Endothelial cell of umbilical vein (primary cell): ENCODE measurements at regions not wholly inside any gene's neighbourhood (a gene's known extent, or its start where the extent isn't known, plus 50 kb on each side); places are given as distances from the start of the nearest gene placed in this dataset.

Source experiments
- EZH2 ChIP-seq: IDR thresholded peaks from 2 replicates; pipeline ENCODE4 v1.6.1; 2012; ENCODE audit warnings: borderline replicate concordance, low read depth, mild to moderate bottlenecking, moderate library complexity, low read length, inconsistent platforms; ENCODE audit not compliant: severe bottlenecking
- GATA2 ChIP-seq: IDR thresholded peaks from 2 replicates; pipeline ENCODE4 v1.7.0; 2011; ENCODE audit warnings: low read depth, mild to moderate bottlenecking, moderate library complexity, mixed read lengths, low read length; ENCODE audit not compliant: insufficient read length, insufficient read depth
- JUN ChIP-seq: IDR thresholded peaks from 2 replicates; pipeline ENCODE4 v1.6.1; 2011; ENCODE audit warnings: borderline replicate concordance, low read depth; ENCODE audit not compliant: insufficient read length, insufficient read depth
- POLR2A ChIP-seq: IDR thresholded peaks from 2 replicates; pipeline ENCODE4 v1.6.1; 2012; ENCODE audit warnings: low read depth, mild to moderate bottlenecking, control low read depth, low read length
- POLR2AphosphoS5 ChIP-seq: IDR thresholded peaks from 2 replicates; pipeline ENCODE4 v1.6.1; 2012; ENCODE audit warnings: low read depth, mild to moderate bottlenecking, control low read depth, low read length, moderate library complexity; ENCODE audit not compliant: insufficient read depth
- TF ChIP-seq, protein P1 (sequence below), 2 donors: IDR thresholded peaks; 1 replicate in 1 of 2; 2 replicates in 1 of 2; pipeline ENCODE4 v1.5.1; 2011; ENCODE audit warnings: low read length in 2 of 2, mild to moderate bottlenecking in 2 of 2, moderate library complexity in 2 of 2, control low read depth in 1 of 2, inconsistent platforms in 1 of 2, low read depth in 1 of 2; ENCODE audit not compliant: insufficient read depth in 1 of 2; ENCODE audit errors: extremely low read depth in 1 of 2
- TF ChIP-seq, protein P2 (sequence below): IDR thresholded peaks from 2 replicates; pipeline ENCODE4 v1.6.1; 2011; ENCODE audit not compliant: insufficient read depth, insufficient read length

DNA sequence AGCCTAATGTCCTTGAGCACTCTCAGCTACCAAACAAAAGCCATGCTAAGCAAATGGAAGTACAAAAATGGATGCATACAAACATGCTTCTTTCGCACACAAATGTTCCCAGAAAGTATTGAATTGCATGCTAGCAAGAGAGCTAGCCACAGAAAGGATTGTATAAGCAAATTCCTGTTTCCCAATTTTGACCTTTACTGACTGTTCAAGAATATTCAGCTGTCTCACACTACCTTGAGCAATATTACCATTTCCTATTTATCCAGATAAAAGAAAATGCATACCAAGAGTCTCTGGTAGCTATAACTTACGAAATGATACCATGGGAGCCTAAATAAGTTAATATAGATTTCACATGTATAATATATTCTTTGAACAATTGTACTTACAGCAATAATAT is 264.6 kb downstream of the TMEM167A start:
- TF ChIP-seq, protein P1, sequence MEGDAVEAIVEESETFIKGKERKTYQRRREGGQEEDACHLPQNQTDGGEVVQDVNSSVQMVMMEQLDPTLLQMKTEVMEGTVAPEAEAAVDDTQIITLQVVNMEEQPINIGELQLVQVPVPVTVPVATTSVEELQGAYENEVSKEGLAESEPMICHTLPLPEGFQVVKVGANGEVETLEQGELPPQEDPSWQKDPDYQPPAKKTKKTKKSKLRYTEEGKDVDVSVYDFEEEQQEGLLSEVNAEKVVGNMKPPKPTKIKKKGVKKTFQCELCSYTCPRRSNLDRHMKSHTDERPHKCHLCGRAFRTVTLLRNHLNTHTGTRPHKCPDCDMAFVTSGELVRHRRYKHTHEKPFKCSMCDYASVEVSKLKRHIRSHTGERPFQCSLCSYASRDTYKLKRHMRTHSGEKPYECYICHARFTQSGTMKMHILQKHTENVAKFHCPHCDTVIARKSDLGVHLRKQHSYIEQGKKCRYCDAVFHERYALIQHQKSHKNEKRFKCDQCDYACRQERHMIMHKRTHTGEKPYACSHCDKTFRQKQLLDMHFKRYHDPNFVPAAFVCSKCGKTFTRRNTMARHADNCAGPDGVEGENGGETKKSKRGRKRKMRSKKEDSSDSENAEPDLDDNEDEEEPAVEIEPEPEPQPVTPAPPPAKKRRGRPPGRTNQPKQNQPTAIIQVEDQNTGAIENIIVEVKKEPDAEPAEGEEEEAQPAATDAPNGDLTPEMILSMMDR (IDR thresholded peaks at IDR 0.05; ENCODE audit: extremely low read depth in 1 of 2, insufficient read depth in 1 of 2, low read depth in 1 of 2, low read length in 2 of 2) = no peak
- no peak for TF ChIP-seq POLR2AphosphoS5
- TF ChIP-seq POLR2A = no peak
- TF ChIP-seq, protein P2, sequence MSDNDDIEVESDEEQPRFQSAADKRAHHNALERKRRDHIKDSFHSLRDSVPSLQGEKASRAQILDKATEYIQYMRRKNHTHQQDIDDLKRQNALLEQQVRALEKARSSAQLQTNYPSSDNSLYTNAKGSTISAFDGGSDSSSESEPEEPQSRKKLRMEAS = no peak
- TF ChIP-seq EZH2 = no peak
- no peak for TF ChIP-seq GATA2
- no peak for TF ChIP-seq JUN
